Endodermal cell (in vitro differentiated cells): ENCODE measurements at regions not wholly inside any gene's neighbourhood (a gene's known extent, or its start where the extent isn't known, plus 50 kb on each side); places are given as distances from the start of the nearest gene placed in this dataset.
A peak's percentile ranks its signal among the peaks of the same experiment; 100 is the strongest.
"Not testable (repeated sequence)": the region's sequence is repeated elsewhere in the genome, so short reads cannot be mapped to it uniquely, and the experiment has no call there.

ENCODE experiments used
- DNase-seq: peaks from one replicate; pipeline ENCODE4 v3.0.0-alpha.2; 2017
- H3K27ac ChIP-seq: 2 replicates; pipeline ENCODE4 v1.5.1; 2013; ENCODE audit warnings: mild to moderate bottlenecking, low read depth, low read length, moderate library complexity
- H3K27me3 ChIP-seq: 2 replicates; pipeline ENCODE4 v1.6.1; 2013; ENCODE audit warnings: mild to moderate bottlenecking, low read length, moderate library complexity; ENCODE audit not compliant: insufficient read depth, control insufficient read depth, poor library complexity, severe bottlenecking
- H3K36me3 ChIP-seq: 2 replicates; pipeline ENCODE4 v1.7.0; 2013; ENCODE audit warnings: mild to moderate bottlenecking, low read length, moderate library complexity; ENCODE audit not compliant: control insufficient read depth, insufficient read depth
- H3K4me1 ChIP-seq: one replicate; pipeline ENCODE4 v1.7.0; 2013; ENCODE audit warnings: low read length; ENCODE audit not compliant: control insufficient read depth, insufficient read depth
- H3K4me3 ChIP-seq: 2 replicates; pipeline ENCODE4 v1.5.1; 2013; ENCODE audit warnings: mild to moderate bottlenecking, low read length, moderate library complexity
- H3K9ac ChIP-seq: 2 replicates; pipeline ENCODE4 v1.6.1; 2013; ENCODE audit warnings: mild to moderate bottlenecking, low read length, moderate library complexity; ENCODE audit not compliant: poor library complexity, severe bottlenecking; ENCODE audit errors: extremely low read depth
- H3K9me3 ChIP-seq: 2 replicates; pipeline ENCODE4 v1.6.1; 2013; ENCODE audit warnings: mild to moderate bottlenecking, low read length, moderate library complexity; ENCODE audit not compliant: control insufficient read depth
- H3K27ac Mint-ChIP-seq: 2 replicates; pipeline ENCODE4 v1.8.0; 2020; ENCODE audit warnings: mixed read lengths
- H3K27me3 Mint-ChIP-seq: 2 replicates; pipeline ENCODE4 v1.8.0; 2021; ENCODE audit warnings: mild to moderate bottlenecking, mixed read lengths; ENCODE audit not compliant: insufficient read depth
- H3K36me3 Mint-ChIP-seq: 2 replicates; pipeline ENCODE4 v1.8.0; 2020; ENCODE audit warnings: low read depth, mixed read lengths
- H3K4me1 Mint-ChIP-seq: 2 replicates; pipeline ENCODE4 v1.8.0; 2020; ENCODE audit warnings: mixed read lengths
- H3K4me3 Mint-ChIP-seq: 2 replicates; pipeline ENCODE4 v1.8.0; 2020; ENCODE audit warnings: mild to moderate bottlenecking, moderate library complexity, mixed read lengths
- H3K9me3 Mint-ChIP-seq: 2 replicates; pipeline ENCODE4 v1.8.0; 2020; ENCODE audit warnings: mild to moderate bottlenecking, mixed read lengths
- WGBS, 2 experiments: methylation state at CpG; one replicate each; pipeline versions ENCODE4 v1.1.5 to v1.1.7; 2013; ENCODE audit warnings: missing lambda C conversion rate in 2 of 2, mixed read lengths in 1 of 2; ENCODE audit not compliant: insufficient coverage in 1 of 2, insufficient read length in 1 of 2; 5-methylcytosine and 5-hydroxymethylcytosine counted together

DNA sequence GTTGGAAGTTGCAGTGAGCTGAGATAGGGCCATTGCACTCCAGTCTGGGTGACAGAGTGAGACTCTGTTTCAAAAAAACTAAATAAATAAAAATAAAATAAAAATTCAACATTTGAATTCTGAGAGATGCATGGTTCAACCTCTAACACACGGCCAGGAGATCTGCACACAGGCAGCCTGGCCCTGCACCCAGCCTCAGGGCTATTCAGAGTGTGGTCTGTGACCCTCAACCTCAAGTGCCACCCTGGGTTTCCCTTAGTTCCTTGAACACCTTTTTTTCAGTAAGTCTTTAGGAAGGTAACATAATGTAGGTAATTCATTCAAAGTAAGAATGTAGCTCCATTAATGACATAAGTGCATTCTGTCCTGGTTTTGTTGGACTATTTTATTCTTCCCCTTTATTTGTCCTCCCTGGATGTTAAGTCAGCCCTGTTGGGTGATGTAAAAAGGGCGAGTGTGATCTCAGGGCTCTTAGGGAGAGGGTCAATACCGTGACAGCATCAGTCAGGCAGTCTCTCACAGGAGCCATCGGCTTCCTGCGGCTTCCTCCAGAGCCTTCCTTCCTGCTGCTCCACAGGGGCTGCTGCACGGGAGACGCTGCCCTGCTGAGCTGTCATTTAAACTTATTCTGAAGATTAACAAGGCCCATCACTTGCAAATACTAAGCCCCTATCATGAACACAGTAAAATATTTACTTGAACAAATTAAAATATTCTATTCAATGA, 139.8 kb downstream of the SPATA31A6 start:
- 9 to 10% methylated on average over 2 to 5 of the region's 7 CpGs for WGBS, 2 experiments
- H3K36me3 Mint-ChIP-seq, H3K27ac ChIP-seq, H3K27me3 ChIP-seq, H3K36me3 ChIP-seq, H3K9me3 ChIP-seq, H3K9ac ChIP-seq, H3K4me3 Mint-ChIP-seq, H3K27me3 Mint-ChIP-seq, H3K4me1 ChIP-seq, H3K9me3 Mint-ChIP-seq, H3K4me3 ChIP-seq: not testable (repeated sequence)
- H3K27ac Mint-ChIP-seq: peak overlapping the region; percentile 83
- peak; percentile 91 for DNase-seq
- peaks cover 20% of the 10 kb centered on the region for H3K4me1 Mint-ChIP-seq

DNA sequence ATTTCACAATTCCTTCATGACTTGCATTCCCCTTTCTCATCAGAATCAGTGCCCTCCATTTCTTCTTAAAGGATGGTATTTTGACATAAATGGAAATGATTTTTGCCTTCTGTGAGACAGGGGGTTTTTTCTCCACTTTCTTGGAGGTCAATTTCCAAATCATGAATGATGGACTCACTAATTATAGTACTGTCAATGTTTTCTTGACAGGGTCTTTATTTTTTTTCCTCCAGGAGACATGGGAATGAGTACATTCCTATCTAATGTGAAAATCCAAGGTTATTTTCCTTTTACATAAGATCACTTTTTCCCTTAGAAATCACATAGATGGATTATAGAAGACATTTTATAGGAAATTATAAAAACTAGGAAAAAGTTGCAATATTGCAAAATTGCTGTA, 141.7 kb downstream of the SPATA31A6 start:
- DNase-seq, H3K9me3 ChIP-seq, H3K27me3 ChIP-seq, H3K27ac ChIP-seq, H3K9ac ChIP-seq, H3K27me3 Mint-ChIP-seq, H3K9me3 Mint-ChIP-seq, H3K36me3 Mint-ChIP-seq, H3K36me3 ChIP-seq, H3K4me3 Mint-ChIP-seq, H3K4me1 ChIP-seq, H3K4me3 ChIP-seq, H3K27ac Mint-ChIP-seq: not testable (repeated sequence)
- H3K4me1 Mint-ChIP-seq: peaks cover 22% of the 10 kb centered on the region

DNA sequence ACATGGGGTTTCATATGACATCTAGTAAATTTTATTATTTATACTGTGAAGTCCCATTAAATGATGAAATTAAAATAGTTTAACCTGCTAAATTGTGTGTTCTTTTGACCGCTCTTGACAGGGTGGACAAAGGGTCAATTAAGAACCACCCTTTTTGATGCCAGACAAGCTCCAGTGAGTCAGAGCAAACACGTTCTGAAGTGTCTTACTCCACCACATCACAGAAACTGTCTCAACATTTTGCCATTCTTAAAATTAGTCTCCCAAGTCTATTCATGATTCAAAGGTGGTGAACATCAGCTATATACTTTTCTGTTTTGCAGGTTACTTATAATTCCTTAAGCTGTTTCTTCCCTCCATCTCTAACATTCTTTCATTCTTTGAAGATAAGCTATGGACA, 142.1 kb downstream of the SPATA31A6 start:
- H3K9me3 ChIP-seq, H3K4me1 ChIP-seq, H3K9ac ChIP-seq, H3K36me3 Mint-ChIP-seq, H3K27me3 ChIP-seq, H3K9me3 Mint-ChIP-seq, H3K4me3 ChIP-seq, H3K36me3 ChIP-seq, H3K27ac ChIP-seq, H3K4me3 Mint-ChIP-seq, H3K27ac Mint-ChIP-seq, H3K27me3 Mint-ChIP-seq, DNase-seq: not testable (repeated sequence)
- whole genome bisulfite sequencing, 2 experiments: 88% methylated on average over 1 of the region's 2 CpGs; no CpG with 5 or more reads in 1 of the 2 experiments
- peaks cover 22% of the 10 kb centered on the region for H3K4me1 Mint-ChIP-seq

DNA sequence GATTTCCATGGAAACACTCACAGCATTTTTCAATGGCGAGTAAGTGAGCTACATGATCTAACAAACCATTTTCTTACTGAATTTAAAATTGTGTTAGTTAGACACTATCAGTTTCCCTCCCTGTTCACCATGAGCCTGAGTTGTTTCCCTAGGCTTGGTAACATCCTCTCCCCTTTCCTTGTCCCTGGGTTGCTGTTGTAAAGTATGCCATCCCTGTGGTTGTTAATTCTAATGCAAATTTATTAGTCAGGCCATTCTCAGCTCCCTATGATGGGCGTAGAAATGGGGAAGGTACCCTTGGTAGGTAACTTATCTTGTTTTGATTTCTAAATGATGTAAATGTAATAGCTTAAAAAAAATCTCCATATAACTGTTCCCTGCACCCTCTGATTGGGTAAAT, 143.0 kb downstream of the SPATA31A6 start:
- not testable (repeated sequence) for DNase-seq, H3K9me3 ChIP-seq, H3K27me3 ChIP-seq, H3K27me3 Mint-ChIP-seq, H3K4me3 Mint-ChIP-seq, H3K27ac ChIP-seq, H3K4me3 ChIP-seq, H3K27ac Mint-ChIP-seq, H3K4me1 ChIP-seq, H3K36me3 ChIP-seq, H3K36me3 Mint-ChIP-seq, H3K9ac ChIP-seq
- Mint-ChIP-seq H3K4me1 (peaks cover 17% of the 10 kb centered on the region), H3K9me3 (peaks cover 12% of the 10 kb centered on the region)
- WGBS, 2 experiments: no CpG with 5 or more reads among the region's 2 CpGs

DNA sequence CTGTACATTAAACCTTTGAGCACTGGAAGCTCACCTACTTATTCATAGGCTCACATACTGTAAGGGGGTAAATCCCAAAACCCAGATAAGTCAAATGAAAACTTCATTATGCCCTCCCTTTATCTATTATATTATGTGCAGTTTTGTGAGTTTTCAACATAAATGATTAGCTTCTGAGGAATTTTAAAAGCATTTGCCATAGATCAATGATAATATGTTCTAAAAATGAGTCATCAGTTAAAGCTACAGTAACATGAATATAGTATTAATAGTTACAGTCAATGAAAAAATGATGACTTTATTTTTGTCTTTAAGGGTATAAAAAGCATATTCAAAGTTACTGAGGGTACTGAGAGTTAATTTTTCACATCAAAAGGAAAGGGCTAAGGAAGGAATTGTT, 151.9 kb downstream of the SPATA31A6 start:
- H3K36me3 ChIP-seq, H3K4me3 ChIP-seq, H3K27ac Mint-ChIP-seq, H3K4me1 ChIP-seq, DNase-seq, H3K27ac ChIP-seq, H3K9me3 Mint-ChIP-seq, H3K27me3 Mint-ChIP-seq, H3K36me3 Mint-ChIP-seq, H3K4me1 Mint-ChIP-seq, H3K9ac ChIP-seq, H3K9me3 ChIP-seq, H3K27me3 ChIP-seq, H3K4me3 Mint-ChIP-seq: not testable (repeated sequence)

DNA sequence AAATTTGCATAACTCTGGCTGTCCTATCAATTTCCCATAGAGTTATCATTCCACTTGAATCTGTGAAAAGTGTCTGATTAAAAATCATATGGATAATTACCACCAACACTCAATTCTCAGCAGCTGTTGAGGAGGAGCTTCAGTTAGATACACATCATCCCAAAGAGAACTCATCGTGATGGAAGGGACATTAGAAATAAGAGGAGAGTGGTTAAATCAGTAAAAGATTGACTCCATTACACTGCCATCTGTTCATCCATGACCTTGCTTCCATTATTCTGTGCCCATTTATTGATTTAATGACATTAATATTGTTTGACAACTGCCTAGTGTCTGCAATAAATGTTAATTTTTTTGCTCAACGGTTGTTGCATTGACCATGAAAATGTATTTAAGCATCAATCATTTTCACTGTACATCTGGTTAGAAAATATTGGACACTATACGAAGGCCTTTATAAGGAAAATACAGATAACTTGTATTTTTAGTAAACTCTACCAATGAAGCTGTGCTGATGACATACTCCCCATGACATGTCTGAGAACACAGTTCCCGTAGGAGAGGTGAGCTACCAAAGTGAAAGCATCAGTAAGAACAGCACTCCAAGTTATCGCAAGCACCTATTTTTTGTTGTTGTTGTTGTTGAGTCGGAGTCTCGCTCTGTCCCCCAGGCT, 152.7 kb downstream of the SPATA31A6 start:
- H3K4me3 Mint-ChIP-seq: not testable (repeated sequence)
- WGBS, 2 experiments: 92% methylated on average over 6 of the region's 7 CpGs

DNA sequence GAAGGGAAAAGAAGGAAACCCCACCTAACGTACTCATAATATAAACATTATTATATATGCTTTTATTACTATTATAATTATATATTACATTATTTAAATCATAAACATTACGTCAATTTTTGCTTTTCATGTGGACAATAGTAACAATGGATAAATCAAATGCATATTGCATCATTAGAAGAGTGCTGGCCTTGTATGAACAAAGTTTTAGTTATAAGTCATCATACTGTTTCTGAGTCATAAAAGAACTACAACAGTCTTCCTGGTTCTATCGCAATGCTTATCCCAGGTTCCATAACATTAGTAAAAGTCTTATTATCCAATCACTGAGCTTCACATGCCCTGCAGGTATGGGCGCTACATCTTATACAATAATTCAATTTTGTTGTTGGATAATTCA, 154.8 kb downstream of the SPATA31A6 start:
- not testable (repeated sequence) for H3K9me3 ChIP-seq, H3K27ac Mint-ChIP-seq, DNase-seq, H3K9ac ChIP-seq, H3K4me1 Mint-ChIP-seq, H3K4me3 ChIP-seq, H3K4me3 Mint-ChIP-seq, H3K9me3 Mint-ChIP-seq, H3K27me3 ChIP-seq, H3K4me1 ChIP-seq, H3K27ac ChIP-seq, H3K36me3 ChIP-seq, H3K27me3 Mint-ChIP-seq, H3K36me3 Mint-ChIP-seq
- 85 to 100% methylated on average over 1 to 2 of the region's 4 CpGs for WGBS, 2 experiments

More for the DNA sequence above, 152.7 kb downstream of the SPATA31A6 start:
- H3K27ac ChIP-seq, H3K36me3 ChIP-seq, H3K9me3 Mint-ChIP-seq, DNase-seq, H3K4me1 ChIP-seq, H3K36me3 Mint-ChIP-seq, H3K4me3 ChIP-seq, H3K9me3 ChIP-seq, H3K27me3 ChIP-seq, H3K27me3 Mint-ChIP-seq, H3K9ac ChIP-seq, H3K27ac Mint-ChIP-seq, H3K4me1 Mint-ChIP-seq: not testable (repeated sequence)
